Lung (tissue), 11 donors: ENCODE measurements at regions not wholly inside any gene's neighbourhood (a gene's known extent, or its start where the extent isn't known, plus 50 kb on each side); places are given as distances from the start of the nearest gene placed in this dataset.
A peak's percentile ranks its signal among the peaks of the same experiment; 100 is the strongest.
"Not testable (repeated sequence)": the region's sequence is repeated elsewhere in the genome, so short reads cannot be mapped to it uniquely, and the experiment has no call there.

ENCODE experiments used
- ATAC-seq: fragments of 200-7000 bp; cut with Tn5 transposase; one replicate; pipeline ENCODE4 v1.9.1; 2020; ENCODE audit warnings: moderate number of reproducible peaks; ENCODE audit not compliant: insufficient read depth, low FRiP score
- DNase-seq, 3 donors: peaks; one replicate each; pipeline ENCODE4 v3.0.0-alpha.2; 2013 to 2017
- H3K27ac ChIP-seq, 2 donors: one replicate each; pipeline ENCODE4 v1.5.1; 2013; ENCODE audit warnings: mild to moderate bottlenecking in 2 of 2, moderate library complexity in 2 of 2, control low read depth in 1 of 2, inconsistent platforms in 1 of 2, low read depth in 1 of 2, low read length in 1 of 2
- H3K27me3 ChIP-seq, 3 donors: one replicate each; pipeline ENCODE4 v1.5.1; 2013; ENCODE audit warnings: low read length in 2 of 3; ENCODE audit not compliant: control insufficient read depth in 3 of 3, insufficient read depth in 3 of 3
- H3K36me3 ChIP-seq, 4 donors: one replicate each; pipeline ENCODE4 v1.5.1; 2013; ENCODE audit warnings: low read length in 4 of 4, mild to moderate bottlenecking in 1 of 4, moderate library complexity in 1 of 4; ENCODE audit not compliant: control insufficient read depth in 4 of 4, insufficient read depth in 4 of 4
- H3K4me1 ChIP-seq, 5 donors: one replicate each; pipeline ENCODE4 v1.5.1; 2013; ENCODE audit warnings: low read length in 5 of 5, mild to moderate bottlenecking in 2 of 5, moderate library complexity in 1 of 5; ENCODE audit not compliant: control insufficient read depth in 5 of 5, insufficient read depth in 5 of 5
- H3K4me3 ChIP-seq: one replicate; pipeline ENCODE4 v1.5.1; 2013; ENCODE audit warnings: mild to moderate bottlenecking, control low read depth, moderate library complexity
- H3K9ac ChIP-seq, 2 donors: one replicate each; pipeline ENCODE4 v1.5.1; 2013; ENCODE audit warnings: low read length in 2 of 2, control low read depth in 1 of 2; ENCODE audit not compliant: insufficient read depth in 1 of 2
- H3K9me3 ChIP-seq, 4 donors: one replicate each; pipeline ENCODE4 v1.5.1; 2013; ENCODE audit warnings: low read length in 3 of 4, mild to moderate bottlenecking in 1 of 4, moderate library complexity in 1 of 4; ENCODE audit not compliant: control insufficient read depth in 4 of 4, insufficient read depth in 3 of 4
- CTCF ChIP-seq: IDR thresholded peaks from 2 replicates; pipeline ENCODE4 v1.5.1; 2012; ENCODE audit warnings: mild to moderate bottlenecking; ENCODE audit errors: control extremely low read depth, extremely low read depth
- WGBS, 2 donors: extraction: QIAGEN DNeasy Blood & Tissue Kit; methylation state at CpG; one replicate each; pipeline ENCODE4 v1.1.7; 2013; 5-methylcytosine and 5-hydroxymethylcytosine counted together
- donor health status: control.
- donor health status: control.
- donor health status: Bipolar disorder and iron deficiency.
- donor health status: healthy.
- donor health status: DM: yes; HTN: yes; CAD: no.

- Histone ChIP-seq H3K27ac (no peak overlapping the region), H3K36me3 (no peaks in the 10 kb centered on the region), H3K9ac (no peak overlapping the region), H3K4me1 (no peaks in the 10 kb centered on the region), H3K27me3 (no peaks in the 10 kb centered on the region), H3K4me3 (no peak overlapping the region), H3K9me3 (no peaks in the 10 kb centered on the region)
- TF ChIP-seq CTCF, result no peak
- DNase-seq (peak in 1 of 3 donors; percentile 9), ATAC-seq (no peak)
- WGBS, 2 donors, result 51 to 62% methylated on average over 6 of the region's 6 CpGs
Observed at GRCh38 chr7:65800890-65801341, 72.0 kb upstream of the VKORC1L1 start.

- Histone ChIP-seq H3K9ac (no peak overlapping the region), H3K9me3 (peaks cover 0 to 1% (median 0%) of the 10 kb centered on the region in 4 donors), H3K27ac (no peak overlapping the region), H3K4me3 (no peak overlapping the region), H3K36me3 (no peaks in the 10 kb centered on the region), H3K27me3 (no peaks in the 10 kb centered on the region), H3K4me1 (no peaks in the 10 kb centered on the region)
- TF ChIP-seq CTCF, result no peak
- ATAC-seq (no peak), DNase-seq (no peak)
- WGBS, 2 donors, result 81 to 89% methylated on average over 4 of the region's 4 CpGs
Observed at GRCh38 chr7:65804887-65805286, 68.0 kb upstream of the VKORC1L1 start.

- not testable (repeated sequence) for H3K27ac ChIP-seq, H3K9ac ChIP-seq, H3K36me3 ChIP-seq, H3K4me3 ChIP-seq, DNase-seq, H3K27me3 ChIP-seq, ATAC-seq, H3K9me3 ChIP-seq, H3K4me1 ChIP-seq
- 82 to 83% methylated on average over 5 of the region's 5 CpGs for whole genome bisulfite sequencing, 2 donors
Observed at GRCh38 chr7:65807067-65807466, 65.8 kb upstream of the VKORC1L1 start.

- 80 to 86% methylated on average over 6 of the region's 6 CpGs for WGBS, 2 donors
- no peak for TF ChIP-seq CTCF
- Histone ChIP-seq H3K36me3 (peaks cover 0 to 2% (median 0%) of the 10 kb centered on the region in 4 donors), H3K4me1 (no peaks in the 10 kb centered on the region), H3K9ac (no peak overlapping the region), H3K27me3 (no peaks in the 10 kb centered on the region), H3K4me3 (no peak overlapping the region), H3K9me3 (peaks cover 0 to 1% (median 0%) of the 10 kb centered on the region in 4 donors), H3K27ac (no peak overlapping the region)
- DNase-seq, result no peak
- ATAC-seq, result no peak
Observed at GRCh38 chr7:65809259-65809981, 63.5 kb upstream of the VKORC1L1 start.
